ENCODE measurements at regions not wholly inside any gene's neighbourhood (a gene's known extent, or its start where the extent isn't known, plus 50 kb on each side); places are given as distances from the start of the nearest gene placed in this dataset.
"Not testable (repeated sequence)": the region's sequence is repeated elsewhere in the genome, so short reads cannot be mapped to it uniquely, and the experiment has no call there.

- DNase-seq (ENCODE audit: low read depth in 2 of 2): no peak
These were observed 167.1 kb upstream of the PLSCR5 start for GRCh38 chr3:146772211-146772743.

GRCh38 chr3:146770881-146771280, 165.7 kb upstream of the PLSCR5 start:
- DNase-seq (ENCODE audit: low read depth in 2 of 2): no peak

- no peak for DNase-seq (ENCODE audit: low read depth in 2 of 2)
These were observed 165.2 kb upstream of the PLSCR5 start for GRCh38 chr3:146770301-146770700.

GRCh38 chr3:146757759-146758158, 152.6 kb upstream of the PLSCR5 start:
- no peak for DNase-seq (ENCODE audit: low read depth in 2 of 2)

DNA sequence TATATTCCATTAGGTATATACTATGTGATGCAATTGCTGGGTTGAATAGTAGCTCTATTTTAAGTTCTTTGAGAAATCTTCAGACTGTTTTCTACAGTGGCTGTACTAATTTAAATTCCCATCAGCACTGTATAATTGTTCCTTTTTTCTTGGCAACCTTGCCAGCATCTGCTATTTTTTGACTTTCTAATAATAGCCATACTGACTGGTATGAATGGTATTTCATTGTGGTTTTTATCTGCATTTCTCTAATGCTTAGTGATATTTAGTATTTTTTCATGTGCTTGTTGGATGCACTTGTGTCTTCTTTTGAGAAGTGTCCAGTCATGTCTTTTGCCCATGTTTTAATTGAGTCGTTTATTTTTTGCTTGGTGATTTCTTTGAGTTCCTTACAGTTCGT, 145.1 kb upstream of the PLSCR5 start:
- DNase-seq (ENCODE audit: low read depth in 2 of 2): peak; percentile 67 to 72

- DNase-seq (ENCODE audit: low read depth in 2 of 2): peak; percentile 38 to 39
These were observed 142.8 kb upstream of the PLSCR5 start for GRCh38 chr3:146747928-146748327.

- DNase-seq (ENCODE audit: low read depth in 2 of 2): no peak
These were observed 141.9 kb upstream of the PLSCR5 start for GRCh38 chr3:146747051-146747450.

GRCh38 chr3:146746190-146746589, 141.0 kb upstream of the PLSCR5 start:
- DNase-seq (ENCODE audit: low read depth in 2 of 2): peak; percentile 40 to 46

DNA sequence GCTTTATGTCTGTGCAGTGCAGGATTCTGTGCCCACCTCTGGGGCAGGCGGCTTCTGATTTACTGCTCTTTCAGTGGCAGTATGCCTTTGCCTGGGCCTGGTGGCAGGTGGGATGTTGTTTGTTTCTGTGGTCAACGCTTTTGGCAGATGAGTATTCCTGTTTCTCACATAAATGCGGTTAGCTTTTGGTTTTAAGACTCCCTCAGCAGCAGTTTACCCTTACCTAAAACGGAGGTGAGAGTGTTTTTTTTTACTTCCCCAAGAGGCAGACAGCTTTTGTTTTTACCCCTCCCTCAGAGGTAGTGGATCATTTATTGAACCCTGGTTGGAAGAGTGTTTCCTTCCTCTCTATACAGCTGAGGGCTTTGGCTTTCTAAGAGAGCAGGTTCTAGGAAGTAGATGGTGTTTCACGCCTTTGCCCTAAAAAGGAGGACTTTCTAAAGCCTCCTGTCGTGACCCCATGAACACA, 134.1 kb upstream of the PLSCR5 start:
- DNase-seq (ENCODE audit: low read depth in 2 of 2): no peak

GRCh38 chr3:146732325-146732724, 127.2 kb upstream of the PLSCR5 start:
- no peak for DNase-seq (ENCODE audit: low read depth in 2 of 2)

- peak in 1 of 2 experiments; percentile 4 for DNase-seq (ENCODE audit: low read depth in 2 of 2)
These were observed 110.0 kb upstream of the PLSCR5 start for GRCh38 chr3:146715170-146715569.

GRCh38 chr3:146712806-146713205, 107.7 kb upstream of the PLSCR5 start:
- peak; percentile 80 to 88 for DNase-seq (ENCODE audit: low read depth in 2 of 2)

GRCh38 chr3:146709969-146710368, 104.8 kb upstream of the PLSCR5 start:
- peak; percentile 6 to 18 for DNase-seq (ENCODE audit: low read depth in 2 of 2)

DNA sequence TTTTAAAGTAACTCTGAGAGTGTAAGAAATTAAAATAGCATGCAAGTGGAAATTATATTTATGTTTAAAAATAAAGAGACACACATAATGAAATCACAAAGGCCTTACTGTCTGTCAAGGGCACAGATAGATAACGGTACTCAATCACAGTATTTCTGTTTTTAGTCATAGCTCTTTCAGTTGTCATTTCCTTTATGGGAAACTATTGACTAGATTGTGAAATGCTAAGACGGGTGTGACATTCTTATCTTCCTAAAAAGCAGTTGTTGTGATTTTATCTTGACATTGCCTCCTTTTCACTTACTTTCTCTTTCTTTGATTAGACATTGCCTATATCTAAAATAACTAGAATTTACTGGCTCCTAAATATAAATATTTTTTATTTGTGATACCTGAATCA, 100.1 kb upstream of the PLSCR5 start:
- DNase-seq (ENCODE audit: low read depth in 2 of 2): no peak

DNA sequence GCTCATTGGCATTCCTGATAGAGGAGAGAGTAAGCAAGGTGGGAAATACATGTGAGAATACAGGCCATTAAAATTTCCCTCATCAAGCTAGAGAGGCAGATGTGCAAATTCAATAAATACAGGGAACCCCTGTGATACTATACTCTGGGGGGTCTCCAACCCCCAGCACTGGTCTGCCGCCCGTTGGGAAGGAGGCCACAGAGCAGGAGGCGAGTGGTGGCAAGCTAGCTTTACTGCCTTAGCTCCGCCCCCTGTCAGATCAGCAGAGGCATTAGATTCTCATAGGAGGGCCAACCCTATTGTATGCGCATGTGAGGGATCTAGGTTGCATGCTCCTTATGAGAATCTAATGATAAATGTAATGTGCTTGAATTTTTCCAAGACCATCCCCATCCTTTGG, 97.1 kb upstream of the PLSCR5 start:
- DNase-seq (ENCODE audit: low read depth in 2 of 2): no peak

DNA sequence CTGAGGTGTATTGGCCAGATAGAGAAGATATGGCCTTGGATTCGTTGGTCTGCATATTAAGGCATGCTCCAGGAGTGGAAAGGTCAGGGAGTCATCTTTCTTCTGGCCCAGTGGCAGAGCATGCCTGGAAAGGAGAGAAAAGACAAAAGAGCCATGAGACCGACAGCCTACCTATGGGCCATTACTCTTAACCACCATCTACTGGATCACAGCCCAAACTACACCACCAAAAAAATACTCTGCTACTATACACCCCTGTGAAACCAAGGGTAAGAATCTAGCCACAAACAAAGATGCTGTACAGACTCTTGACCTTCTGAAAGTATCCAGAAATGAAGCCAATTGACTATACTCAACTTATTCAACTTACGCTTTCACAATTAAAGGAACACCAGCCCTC, 96.1 kb upstream of the PLSCR5 start:
- DNase-seq (ENCODE audit: low read depth in 2 of 2): no peak

- not testable (repeated sequence) for DNase-seq (ENCODE audit: low read depth in 2 of 2)
These were observed 94.9 kb upstream of the PLSCR5 start for GRCh38 chr3:146700025-146700424.

- no peak for DNase-seq (ENCODE audit: low read depth in 2 of 2)
These were observed 87.1 kb upstream of the PLSCR5 start for GRCh38 chr3:146692254-146692653.

DNA sequence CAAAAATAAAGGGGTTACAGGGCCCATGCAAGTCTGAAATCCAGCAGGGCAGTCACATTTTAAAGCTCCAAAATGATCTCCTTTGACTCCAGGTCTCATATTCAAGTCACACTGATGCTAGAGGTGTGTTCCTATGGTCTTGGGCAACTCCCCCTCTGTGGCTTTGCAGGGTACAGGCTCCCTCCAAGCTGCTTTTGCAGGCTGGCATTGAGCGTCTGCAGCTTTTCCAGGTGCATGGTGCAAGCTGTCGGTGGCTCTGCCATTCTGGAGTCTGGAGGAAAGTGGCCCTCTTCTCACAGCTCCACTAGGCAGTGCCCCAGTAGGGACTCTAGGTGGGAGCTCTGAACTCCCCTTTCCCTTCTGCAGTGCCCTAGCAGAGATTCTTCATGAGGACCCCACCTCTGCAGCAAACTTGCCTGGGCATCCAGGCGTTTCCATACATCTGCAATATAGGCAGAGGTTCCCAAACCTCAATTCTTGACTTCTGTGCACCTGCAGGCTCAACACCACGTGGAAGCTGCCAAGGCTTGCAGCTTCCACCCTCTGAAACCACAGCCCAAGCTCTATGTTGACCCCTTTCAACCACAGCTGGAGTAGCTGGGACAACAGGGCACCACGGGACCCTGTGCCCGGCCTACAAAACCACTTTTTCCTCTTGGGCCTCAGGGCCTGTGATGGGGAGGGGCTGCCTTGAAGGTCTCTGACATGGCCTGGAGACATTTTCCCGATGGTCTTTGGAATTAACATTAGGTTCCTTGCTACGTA, 80.1 kb upstream of the PLSCR5 start:
- DNase-seq (ENCODE audit: low read depth in 2 of 2): no peak

GRCh38 chr3:146682171-146682570, 77.0 kb upstream of the PLSCR5 start:
- DNase-seq (ENCODE audit: low read depth in 2 of 2): peak in 1 of 2 experiments; percentile 1

GRCh38 chr3:146680617-146681016, 75.5 kb upstream of the PLSCR5 start:
- DNase-seq (ENCODE audit: low read depth in 2 of 2): no peak

DNA sequence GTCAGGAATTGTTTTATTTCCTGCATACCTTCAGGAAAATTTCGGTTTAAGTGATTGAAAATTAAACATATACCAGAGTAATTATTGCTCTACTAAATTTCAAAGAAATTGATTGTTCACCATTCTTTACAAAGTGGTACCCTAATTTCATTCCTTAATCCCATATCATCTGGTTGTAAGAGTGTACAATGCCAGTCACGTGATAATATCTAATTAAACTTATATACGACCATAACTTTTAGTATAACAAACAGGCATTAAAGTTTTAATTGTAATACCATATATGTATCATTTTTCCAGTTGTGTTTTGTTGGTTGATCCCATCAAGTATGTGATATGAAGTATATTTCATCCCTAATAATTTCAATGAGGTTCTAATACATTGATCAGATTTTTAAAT, 74.8 kb upstream of the PLSCR5 start:
- DNase-seq (ENCODE audit: low read depth in 2 of 2): no peak

DNA sequence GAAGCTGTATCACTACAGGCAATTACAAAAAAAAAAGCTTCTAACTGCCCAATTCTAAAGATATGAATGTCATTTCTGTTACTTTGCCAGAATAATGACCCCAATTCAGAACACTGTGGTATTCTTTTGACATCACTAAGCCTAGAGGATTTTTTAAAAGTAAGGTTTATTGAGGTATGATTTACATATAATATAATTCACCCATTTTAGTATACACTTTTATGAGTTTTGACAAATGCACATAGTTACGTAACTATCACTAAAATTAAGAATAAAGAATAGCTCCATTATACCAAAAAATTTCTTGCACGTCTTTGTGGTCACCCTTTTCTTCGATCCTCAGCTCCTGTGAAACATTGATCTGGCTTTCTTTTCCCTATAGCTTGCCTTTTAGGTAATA, 74.0 kb upstream of the PLSCR5 start:
- no peak for DNase-seq (ENCODE audit: low read depth in 2 of 2)

DNA sequence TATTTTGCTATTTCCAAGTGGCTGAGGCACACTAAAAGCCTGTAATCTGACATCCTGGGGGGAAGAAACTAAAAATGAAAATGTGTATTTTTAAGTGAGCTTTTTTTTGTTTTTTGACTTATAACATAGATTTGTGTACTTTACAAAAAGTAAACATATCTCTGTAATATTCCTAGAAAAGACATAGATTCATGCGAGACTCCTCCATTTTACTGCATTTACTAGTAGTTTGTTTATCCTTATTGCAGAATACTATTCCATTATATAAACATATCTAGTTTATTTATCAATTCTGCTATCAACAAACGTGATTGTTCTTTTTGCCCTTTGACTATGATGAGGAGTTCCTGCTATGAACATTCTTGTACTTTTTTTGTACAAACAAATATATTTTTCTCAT, 67.8 kb upstream of the PLSCR5 start:
- no peak for DNase-seq (ENCODE audit: low read depth in 2 of 2)

Measured in fibroblast of skin of left biceps (primary cell).